MM.1S (cell line): ENCODE measurements at regions not wholly inside any gene's neighbourhood (a gene's known extent, or its start where the extent isn't known, plus 50 kb on each side); places are given as distances from the start of the nearest gene placed in this dataset.

ENCODE experiments used
- CTCF ChIP-seq: fragments of 300-600 bp; sonication (generic); IDR thresholded peaks from 2 replicates; pipeline ENCODE4 v1.5.1; 2016; ENCODE audit warnings: antibody characterized with exemption, low read length, mixed read lengths
- EZH2 ChIP-seq: fragments of 300-600 bp; sonication (generic); optimal IDR thresholded peaks from 2 replicates; pipeline ENCODE3; 2017; ENCODE audit warnings: low read depth, mild to moderate bottlenecking, antibody characterized with exemption, low read length, mixed read lengths
- EZH2phosphoT487 ChIP-seq: fragments of 300-600 bp; sonication (generic); IDR thresholded peaks from 2 replicates; pipeline ENCODE4 v1.6.1; 2018; ENCODE audit warnings: antibody characterized with exemption, low read length

- TF ChIP-seq CTCF (no peak), EZH2 (no peak), EZH2phosphoT487 (no peak)
Measured at GRCh38 chrX:2574271-2574670, 73.5 kb upstream of the DHRSX start.
